ENCODE measurements at regions not wholly inside any gene's neighbourhood (a gene's known extent, or its start where the extent isn't known, plus 50 kb on each side); places are given as distances from the start of the nearest gene placed in this dataset.
A peak's percentile ranks its signal among the peaks of the same experiment; 100 is the strongest.

DNA sequence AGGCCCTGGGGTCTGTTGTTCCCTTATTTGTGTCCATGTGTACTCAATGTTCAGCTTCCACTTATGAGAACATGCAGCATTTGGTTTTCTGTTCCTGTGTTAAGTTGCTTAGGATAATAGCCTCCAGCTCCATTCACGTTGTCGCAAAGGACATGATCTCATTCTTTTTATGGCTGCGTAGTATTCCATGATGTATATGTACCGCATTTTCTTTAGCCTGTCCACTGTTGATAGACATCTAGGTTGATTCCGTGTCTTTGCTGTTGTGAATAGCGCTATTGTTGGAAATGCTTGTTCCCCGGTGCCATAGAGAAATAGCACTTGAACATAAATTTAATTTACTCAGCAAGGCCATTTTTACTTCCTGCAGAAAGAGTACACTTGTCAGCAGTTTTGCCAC lies 51.3 kb upstream of the EPAS1 start:
- Histone ChIP-seq H3K9me3 (ENCODE audit: insufficient read depth, low read depth, low read length) (no peaks in the 10 kb centered on the region), H3K4me2 (ENCODE audit: low read length) (no peak overlapping the region), H3K27me3 (ENCODE audit: insufficient read depth, low read length) (no peaks in the 10 kb centered on the region), H3K4me1 (ENCODE audit: insufficient read depth, low read length) (no peaks in the 10 kb centered on the region), H3K27ac (ENCODE audit: low read depth, low read length) (no peak overlapping the region), H3K79me2 (ENCODE audit: insufficient read depth, low read length) (no peaks in the 10 kb centered on the region), H3K4me3 (ENCODE audit: insufficient read depth, low read depth, low read length) (no peak overlapping the region), H4K20me1 (ENCODE audit: insufficient read depth, low read length) (no peaks in the 10 kb centered on the region), H3K36me3 (ENCODE audit: insufficient read depth, low read length) (no peaks in the 10 kb centered on the region), H3K9ac (ENCODE audit: low read length) (no peak overlapping the region), H2AFZ (ENCODE audit: low read depth, low read length) (no peak overlapping the region)
- H3K4me1 Mint-ChIP-seq (ENCODE audit: low read depth, unreplicated experiment): peaks cover 2% of the 10 kb centered on the region
- TF ChIP-seq EZH2 (IDR thresholded peaks at IDR 0.05; ENCODE audit: insufficient read depth, low read length): no peak
- peak; percentile 13 for FAIRE-seq
- no peak overlapping the region for H3K4me3 Mint-ChIP-seq (ENCODE audit: unreplicated experiment)
- H3K27ac Mint-ChIP-seq (ENCODE audit: unreplicated experiment): no peak overlapping the region
- no peak for DNase-seq (ENCODE audit: low read depth)
- no peaks in the 10 kb centered on the region for H3K27me3 Mint-ChIP-seq (ENCODE audit: low read depth, unreplicated experiment)
- no peaks in the 10 kb centered on the region for H3K36me3 Mint-ChIP-seq (ENCODE audit: low read depth, unreplicated experiment)
- H3K9me3 Mint-ChIP-seq (ENCODE audit: unreplicated experiment): no peaks in the 10 kb centered on the region

DNA sequence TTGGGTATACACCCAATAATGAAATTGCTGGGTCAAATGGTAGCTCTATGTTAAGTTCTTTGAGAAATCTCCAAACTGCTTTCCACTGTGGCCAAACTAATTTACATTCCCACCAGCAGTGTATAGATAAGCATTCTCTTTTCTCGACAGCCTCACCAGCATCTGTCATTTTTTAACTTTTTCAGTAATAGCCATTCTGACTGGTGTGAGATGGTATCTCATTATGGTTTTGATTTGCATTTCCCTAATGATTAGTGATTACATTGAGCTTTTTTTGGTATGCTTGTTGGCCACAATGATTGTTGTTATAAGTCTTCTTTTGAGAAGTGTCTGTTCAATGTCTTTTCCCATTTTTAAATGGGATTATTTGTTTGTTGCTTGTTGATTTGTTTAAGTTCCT lies 50.4 kb upstream of the EPAS1 start:
- H3K36me3 Mint-ChIP-seq (ENCODE audit: low read depth, unreplicated experiment): no peaks in the 10 kb centered on the region

More for the DNA sequence above, 50.4 kb upstream of the EPAS1 start:
- no peaks in the 10 kb centered on the region for H3K27me3 ChIP-seq (ENCODE audit: insufficient read depth, low read length)
- no peak overlapping the region for H3K4me3 ChIP-seq (ENCODE audit: insufficient read depth, low read depth, low read length)
- H3K27ac ChIP-seq (ENCODE audit: low read depth, low read length): no peak overlapping the region
- FAIRE-seq (no peak), DNase-seq (ENCODE audit: low read depth) (no peak)
- no peak overlapping the region for H3K9ac ChIP-seq (ENCODE audit: low read length)
- H3K27me3 Mint-ChIP-seq (ENCODE audit: low read depth, unreplicated experiment): no peaks in the 10 kb centered on the region
- H3K4me1 Mint-ChIP-seq (ENCODE audit: low read depth, unreplicated experiment): no peaks in the 10 kb centered on the region
- no peaks in the 10 kb centered on the region for H3K9me3 ChIP-seq (ENCODE audit: insufficient read depth, low read depth, low read length)
- no peaks in the 10 kb centered on the region for H4K20me1 ChIP-seq (ENCODE audit: insufficient read depth, low read length)
- no peak for TF ChIP-seq EZH2 (IDR thresholded peaks at IDR 0.05; ENCODE audit: insufficient read depth, low read length)
- TF ChIP-seq, protein P1, sequence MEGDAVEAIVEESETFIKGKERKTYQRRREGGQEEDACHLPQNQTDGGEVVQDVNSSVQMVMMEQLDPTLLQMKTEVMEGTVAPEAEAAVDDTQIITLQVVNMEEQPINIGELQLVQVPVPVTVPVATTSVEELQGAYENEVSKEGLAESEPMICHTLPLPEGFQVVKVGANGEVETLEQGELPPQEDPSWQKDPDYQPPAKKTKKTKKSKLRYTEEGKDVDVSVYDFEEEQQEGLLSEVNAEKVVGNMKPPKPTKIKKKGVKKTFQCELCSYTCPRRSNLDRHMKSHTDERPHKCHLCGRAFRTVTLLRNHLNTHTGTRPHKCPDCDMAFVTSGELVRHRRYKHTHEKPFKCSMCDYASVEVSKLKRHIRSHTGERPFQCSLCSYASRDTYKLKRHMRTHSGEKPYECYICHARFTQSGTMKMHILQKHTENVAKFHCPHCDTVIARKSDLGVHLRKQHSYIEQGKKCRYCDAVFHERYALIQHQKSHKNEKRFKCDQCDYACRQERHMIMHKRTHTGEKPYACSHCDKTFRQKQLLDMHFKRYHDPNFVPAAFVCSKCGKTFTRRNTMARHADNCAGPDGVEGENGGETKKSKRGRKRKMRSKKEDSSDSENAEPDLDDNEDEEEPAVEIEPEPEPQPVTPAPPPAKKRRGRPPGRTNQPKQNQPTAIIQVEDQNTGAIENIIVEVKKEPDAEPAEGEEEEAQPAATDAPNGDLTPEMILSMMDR (IDR thresholded peaks at IDR 0.05; ENCODE audit: insufficient read depth, low read depth, low read length): no peak
- no peaks in the 10 kb centered on the region for H3K36me3 ChIP-seq (ENCODE audit: insufficient read depth, low read length)
- no peak overlapping the region for H3K27ac Mint-ChIP-seq (ENCODE audit: unreplicated experiment)
- no peak overlapping the region for H3K4me2 ChIP-seq (ENCODE audit: low read length)
- H3K4me1 ChIP-seq (ENCODE audit: insufficient read depth, low read length): no peaks in the 10 kb centered on the region
- no peaks in the 10 kb centered on the region for H3K9me3 Mint-ChIP-seq (ENCODE audit: unreplicated experiment)
- no peaks in the 10 kb centered on the region for H3K79me2 ChIP-seq (ENCODE audit: insufficient read depth, low read length)
- no peak overlapping the region for H3K4me3 Mint-ChIP-seq (ENCODE audit: unreplicated experiment)
- no peak overlapping the region for H2AFZ ChIP-seq (ENCODE audit: low read depth, low read length)

Measured in astrocyte (in vitro differentiated cells and primary cell).